Limb (tissue), 2 donors: ENCODE measurements at regions not wholly inside any gene's neighbourhood (a gene's known extent, or its start where the extent isn't known, plus 50 kb on each side); places are given as distances from the start of the nearest gene placed in this dataset.
"Not testable (repeated sequence)": the region's sequence is repeated elsewhere in the genome, so short reads cannot be mapped to it uniquely, and the experiment has no call there.

Source experiments
- DNase-seq, 2 donors: peaks; one replicate each; pipeline ENCODE4 v3.0.0-alpha.2; 2016; ENCODE audit errors: extremely low spot score in 2 of 2

GRCh38 chr9:90741036-90741435 is 60.6 kb upstream of the SYK start:
- no peak for DNase-seq

- no peak for DNase-seq
Observed at GRCh38 chr9:90737742-90738141, 63.9 kb upstream of the SYK start.

- peak in 1 of 2 donors; percentile 11 for DNase-seq
Observed at GRCh38 chr9:90735952-90736351, 65.7 kb upstream of the SYK start.

- DNase-seq, result no peak
Observed at GRCh38 chr9:90734631-90735030, 67.0 kb upstream of the SYK start.

- DNase-seq, result no peak
Observed at GRCh38 chr9:90729351-90729750, 72.3 kb upstream of the SYK start.

GRCh38 chr9:90727488-90727887 is 74.1 kb upstream of the SYK start:
- DNase-seq, result no peak

GRCh38 chr9:90726215-90726614 is 75.4 kb upstream of the SYK start:
- no peak for DNase-seq

- DNase-seq, result no peak
Observed at GRCh38 chr9:90724880-90725279, 76.7 kb upstream of the SYK start.

GRCh38 chr9:90724112-90724511 is 77.5 kb upstream of the SYK start:
- DNase-seq, result no peak

- DNase-seq, result peak in 1 of 2 donors; percentile 27
Observed at GRCh38 chr9:90722071-90722470, 79.4 kb upstream of the DIRAS2 start.

GRCh38 chr9:90720621-90721265 is 78.1 kb upstream of the DIRAS2 start:
- no peak for DNase-seq

GRCh38 chr9:90706230-90706629 is 63.6 kb upstream of the DIRAS2 start:
- DNase-seq, result no peak

- no peak for DNase-seq
Observed at GRCh38 chr9:90702441-90702955, 59.9 kb upstream of the DIRAS2 start.

GRCh38 chr9:90698871-90699440 is 56.3 kb upstream of the DIRAS2 start:
- no peak for DNase-seq

- DNase-seq, result no peak
Observed at GRCh38 chr9:90697808-90698207, 55.2 kb upstream of the DIRAS2 start.

- not testable (repeated sequence) for DNase-seq
Observed at GRCh38 chr9:90694187-90694586, 51.6 kb upstream of the DIRAS2 start.
